ENCODE measurements at regions not wholly inside any gene's neighbourhood (a gene's known extent, or its start where the extent isn't known, plus 50 kb on each side); places are given as distances from the start of the nearest gene placed in this dataset.

- Mint-ChIP-seq H3K27me3 (ENCODE audit: low read depth) (no peaks in the 10 kb centered on the region), H3K4me3 (no peak overlapping the region), H3K27ac (ENCODE audit: unreplicated experiment) (no peak overlapping the region), H3K4me1 (no peaks in the 10 kb centered on the region), H3K9me3 (no peaks in the 10 kb centered on the region), H3K36me3 (ENCODE audit: low read depth) (no peaks in the 10 kb centered on the region)
- no peak for DNase-seq (ENCODE audit: low read depth, low spot score)
- no peak for TF ChIP-seq CTCF (conservative IDR thresholded peaks at IDR 0.05)
Measured at GRCh38 chr9:79140751-79141150, 431.0 kb upstream of the TLE4 start.

- DNase-seq (ENCODE audit: low read depth, low spot score), result no peak
- no peaks in the 10 kb centered on the region for H3K27me3 Mint-ChIP-seq (ENCODE audit: low read depth)
- peaks cover 6% of the 10 kb centered on the region for H3K9me3 Mint-ChIP-seq
- TF ChIP-seq CTCF (conservative IDR thresholded peaks at IDR 0.05), result no peak
- no peaks in the 10 kb centered on the region for H3K4me1 Mint-ChIP-seq
- H3K4me3 Mint-ChIP-seq, result no peak overlapping the region
- no peak overlapping the region for H3K27ac Mint-ChIP-seq (ENCODE audit: unreplicated experiment)
- H3K36me3 Mint-ChIP-seq (ENCODE audit: low read depth), result no peaks in the 10 kb centered on the region
Measured at GRCh38 chr9:79143211-79143610, 428.6 kb upstream of the TLE4 start.

GRCh38 chr9:79145442-79145841 lies 426.3 kb upstream of the TLE4 start:
- Mint-ChIP-seq H3K9me3 (peaks cover 6% of the 10 kb centered on the region), H3K4me3 (no peak overlapping the region), H3K27ac (ENCODE audit: unreplicated experiment) (no peak overlapping the region), H3K36me3 (ENCODE audit: low read depth) (no peaks in the 10 kb centered on the region), H3K4me1 (no peaks in the 10 kb centered on the region), H3K27me3 (ENCODE audit: low read depth) (no peaks in the 10 kb centered on the region)
- TF ChIP-seq CTCF (conservative IDR thresholded peaks at IDR 0.05), result no peak
- DNase-seq (ENCODE audit: low read depth, low spot score), result no peak

GRCh38 chr9:79149585-79149984 lies 422.2 kb upstream of the TLE4 start:
- peaks cover 6% of the 10 kb centered on the region for H3K9me3 Mint-ChIP-seq
- DNase-seq (ENCODE audit: low read depth, low spot score), result no peak
- H3K4me1 Mint-ChIP-seq, result no peaks in the 10 kb centered on the region
- no peak for TF ChIP-seq CTCF (conservative IDR thresholded peaks at IDR 0.05)
- H3K27me3 Mint-ChIP-seq (ENCODE audit: low read depth), result no peaks in the 10 kb centered on the region
- H3K27ac Mint-ChIP-seq (ENCODE audit: unreplicated experiment), result no peak overlapping the region
- no peak overlapping the region for H3K4me3 Mint-ChIP-seq
- no peaks in the 10 kb centered on the region for H3K36me3 Mint-ChIP-seq (ENCODE audit: low read depth)

GRCh38 chr9:79151791-79152190 lies 420.0 kb upstream of the TLE4 start:
- no peak for DNase-seq (ENCODE audit: low read depth, low spot score)
- H3K27ac Mint-ChIP-seq (ENCODE audit: unreplicated experiment), result no peak overlapping the region
- H3K9me3 Mint-ChIP-seq, result peaks cover 4% of the 10 kb centered on the region
- no peak overlapping the region for H3K4me3 Mint-ChIP-seq
- no peaks in the 10 kb centered on the region for H3K36me3 Mint-ChIP-seq (ENCODE audit: low read depth)
- no peak for TF ChIP-seq CTCF (conservative IDR thresholded peaks at IDR 0.05)
- H3K4me1 Mint-ChIP-seq, result no peaks in the 10 kb centered on the region
- H3K27me3 Mint-ChIP-seq (ENCODE audit: low read depth), result no peaks in the 10 kb centered on the region

GRCh38 chr9:79152306-79152705 lies 419.5 kb upstream of the TLE4 start:
- Mint-ChIP-seq H3K27ac (ENCODE audit: unreplicated experiment) (no peak overlapping the region), H3K4me1 (no peaks in the 10 kb centered on the region), H3K9me3 (no peaks in the 10 kb centered on the region), H3K36me3 (ENCODE audit: low read depth) (no peaks in the 10 kb centered on the region), H3K4me3 (no peak overlapping the region), H3K27me3 (ENCODE audit: low read depth) (no peaks in the 10 kb centered on the region)
- no peak for TF ChIP-seq CTCF (conservative IDR thresholded peaks at IDR 0.05)
- no peak for DNase-seq (ENCODE audit: low read depth, low spot score)

Data from neural crest cell (in vitro differentiated cells).